GM12878 (cell line): ENCODE measurements at regions not wholly inside any gene's neighbourhood (a gene's known extent, or its start where the extent isn't known, plus 50 kb on each side); places are given as distances from the start of the nearest gene placed in this dataset.

ENCODE experiments used
- ATAC-seq: fragments of 200-7000 bp; cut with Tn5 transposase; 3 replicates; pipeline ENCODE4 v1.9.1; 2020; ENCODE audit warnings: mild to moderate bottlenecking, moderate library complexity
- BruUV-seq: library from RNA; stranded (reverse); fragments of 400-500 nt; replicated peaks from 2 replicates; lab custom pipeline; 2021; lab: Mats Ljungman, UMichigan
- CTCF ChIA-PET: fragments of 300-600 bp; sonication (Branson Sonifier 250); formaldehyde crosslinking; extraction: SDS; loops from one replicate; lab custom pipeline; 2021; ENCODE audit warnings: inconsistent platforms; lab: Yijun Ruan, JAX
- POLR2A ChIA-PET: fragments of 350-600 bp; formaldehyde crosslinking; extraction: SDS; loops from one replicate; lab custom pipeline; 2021; ENCODE audit warnings: inconsistent platforms; lab: Charles Lee
- RAD21 ChIA-PET: fragments of 300-600 bp; sonication (Branson Sonifier 250); formaldehyde crosslinking; loops from one replicate; lab custom pipeline; 2023; ENCODE audit warnings: antibody characterized with exemption; ENCODE audit not compliant: unreplicated experiment; lab: Charles Lee
- SMC1A ChIA-PET: fragments of 300-600 bp; sonication (Branson Sonifier 250); formaldehyde crosslinking; loops from one replicate; lab custom pipeline; 2023; ENCODE audit not compliant: unreplicated experiment, uncharacterized antibody; lab: Charles Lee
- DNase-seq: peaks from one replicate; pipeline ENCODE4 v3.0.0-alpha.2; 2011; ENCODE audit warnings: low read depth, low spot score
- FAIRE-seq: peaks from 3 replicates; lab custom pipeline; 2011; peaks lifted over from hg19 to GRCh38; lab: Jason Lieb, UNC
- H2AFZ ChIP-seq: 2 replicates; pipeline ENCODE4 v1.6.0; 2011; ENCODE audit warnings: low read depth, low read length, control low read depth; ENCODE audit not compliant: control insufficient read depth
- H3K27ac ChIP-seq: 2 replicates; pipeline ENCODE4 v1.5.1; 2011; ENCODE audit warnings: control low read depth; ENCODE audit not compliant: control insufficient read depth, insufficient read depth
- H3K27me3 ChIP-seq, 2 experiments: replicated peaks in 1 of 2; 2 replicates each; pipeline versions ENCODE4 v1.6.0 to v1.6.1; 2011; ENCODE audit warnings: low read length in 1 of 2; ENCODE audit not compliant: control insufficient read depth in 2 of 2, insufficient read depth in 2 of 2
- H3K36me3 ChIP-seq, 2 experiments: 2 replicates each; pipeline ENCODE4 v1.5.1; 2011; ENCODE audit warnings: low read length in 1 of 2; ENCODE audit not compliant: control insufficient read depth in 2 of 2, insufficient read depth in 2 of 2
- H3K4me1 ChIP-seq: 2 replicates; pipeline ENCODE4 v1.6.1; 2011; ENCODE audit warnings: mild to moderate bottlenecking, low read length, moderate library complexity, mixed read lengths; ENCODE audit not compliant: control insufficient read depth, insufficient read depth
- H3K4me2 ChIP-seq: 2 replicates; pipeline ENCODE4 v1.6.0; 2011; ENCODE audit warnings: control low read depth; ENCODE audit not compliant: control insufficient read depth, insufficient read depth
- H3K4me3 ChIP-seq: fragments of 200-600 bp; sonication (generic); 2 replicates; pipeline ENCODE4 v1.5.1; 2016
- H3K79me2 ChIP-seq: 2 replicates; pipeline ENCODE4 v1.6.0; 2011; ENCODE audit warnings: low read length; ENCODE audit not compliant: control insufficient read depth, insufficient read depth
- H3K9ac ChIP-seq: 2 replicates; pipeline ENCODE4 v1.8.0; 2011; ENCODE audit warnings: low read length, control low read depth, mixed read lengths; ENCODE audit not compliant: control insufficient read depth, insufficient read depth
- H3K9me3 ChIP-seq: replicated peaks from 3 replicates; pipeline ENCODE4 v1.5.1; 2011; ENCODE audit warnings: mild to moderate bottlenecking, low read length; ENCODE audit not compliant: control insufficient read depth, insufficient read depth
- H4K20me1 ChIP-seq: 2 replicates; pipeline ENCODE4 v1.6.0; 2011; ENCODE audit not compliant: control insufficient read depth, insufficient read depth
- ASH2L ChIP-seq: fragments of 300-600, 200-600 bp; sonication (generic); IDR thresholded peaks from 2 replicates; pipeline ENCODE4 v1.6.1; 2017; ENCODE audit warnings: low read depth, mild to moderate bottlenecking, borderline replicate concordance
- CBX3 ChIP-seq: fragments of 200-600 bp; sonication (generic); IDR thresholded peaks from 2 replicates; pipeline ENCODE4 v1.6.1; 2016; ENCODE audit warnings: low read depth, borderline replicate concordance
- GABPA ChIP-seq: IDR thresholded peaks from 2 replicates; pipeline ENCODE4 v1.6.1; 2014; ENCODE audit warnings: antibody characterized with exemption, low read depth, mild to moderate bottlenecking, inconsistent platforms
- IKZF2 ChIP-seq, 2 experiments: fragments of 450-650 bp; IDR thresholded peaks; 2 replicates each; pipeline ENCODE4 v1.6.1; 2017; ENCODE audit warnings: mild to moderate bottlenecking in 2 of 2, moderate library complexity in 2 of 2
- KLF5 ChIP-seq: fragments of 450-650 bp; IDR thresholded peaks from 2 replicates; pipeline ENCODE4 v1.6.1; 2014; ENCODE audit warnings: mild to moderate bottlenecking; ENCODE audit not compliant: partially characterized antibody
- MYB ChIP-seq: fragments of 150-350 bp; IDR thresholded peaks from 2 replicates; pipeline ENCODE4 v1.6.1; 2014; ENCODE audit warnings: mild to moderate bottlenecking, low read depth, low read length, borderline replicate concordance
- PBX3 ChIP-seq: IDR thresholded peaks from 2 replicates; pipeline ENCODE4 v1.6.1; 2011; ENCODE audit warnings: mild to moderate bottlenecking, low read depth, low read length, moderate library complexity; ENCODE audit not compliant: insufficient replicate concordance
- STAT1 ChIP-seq: fragments of 450-650 bp; conservative IDR thresholded peaks from 2 replicates; pipeline ENCODE4 v1.6.1; 2014; ENCODE audit warnings: antibody characterized with exemption, mild to moderate bottlenecking
- SUZ12 ChIP-seq: fragments of 200-600 bp; sonication (generic); IDR thresholded peaks from one replicate; pipeline ENCODE4 v1.6.1; 2018; ENCODE audit warnings: antibody characterized with exemption, mild to moderate bottlenecking; ENCODE audit not compliant: unreplicated experiment
- ZNF592 ChIP-seq: fragments of 450-650 bp; IDR thresholded peaks from 2 replicates; pipeline ENCODE4 v1.6.1; 2017; ENCODE audit warnings: mild to moderate bottlenecking, moderate library complexity
- ZSCAN29 ChIP-seq: fragments of 450-650 bp; IDR thresholded peaks from 2 replicates; pipeline ENCODE4 v1.6.1; 2017; ENCODE audit warnings: mild to moderate bottlenecking, moderate library complexity
- whole genome bisulfite sequencing: methylation state at CpG from one replicate; pipeline ENCODE4 v1.1.6; 2016; ENCODE audit warnings: low lambda C conversion rate; ENCODE audit not compliant: insufficient replicate concordance, insufficient coverage; ENCODE audit errors: missing lambda C conversion rate; 5-methylcytosine and 5-hydroxymethylcytosine counted together
- in situ Hi-C: fragments of 300-500 bp; cut with MboI; formaldehyde crosslinking; loops from 9 replicates; pipeline ENCODE4 v1.14.3; 2018; ENCODE audit warnings: mixed read lengths
- intact Hi-C: fragments of 100-400 bp; cut with micrococcal nuclease; formaldehyde crosslinking; loops from one replicate; pipeline ENCODE4 v1.14.2; 2022; ENCODE audit not compliant: unreplicated experiment
- TF ChIP-seq, protein P1 (sequence below): fragments of 450-650 bp; formaldehyde crosslinking; IDR thresholded peaks from 2 replicates; pipeline ENCODE4 v1.4.0; 2022; ENCODE audit warnings: mild to moderate bottlenecking, moderate library complexity
- TF ChIP-seq, protein P2 (sequence below): fragments of 450-650 bp; formaldehyde crosslinking; IDR thresholded peaks from 2 replicates; pipeline ENCODE4 v1.5.0; 2022; ENCODE audit warnings: mild to moderate bottlenecking, missing genetic modification characterization

DNA sequence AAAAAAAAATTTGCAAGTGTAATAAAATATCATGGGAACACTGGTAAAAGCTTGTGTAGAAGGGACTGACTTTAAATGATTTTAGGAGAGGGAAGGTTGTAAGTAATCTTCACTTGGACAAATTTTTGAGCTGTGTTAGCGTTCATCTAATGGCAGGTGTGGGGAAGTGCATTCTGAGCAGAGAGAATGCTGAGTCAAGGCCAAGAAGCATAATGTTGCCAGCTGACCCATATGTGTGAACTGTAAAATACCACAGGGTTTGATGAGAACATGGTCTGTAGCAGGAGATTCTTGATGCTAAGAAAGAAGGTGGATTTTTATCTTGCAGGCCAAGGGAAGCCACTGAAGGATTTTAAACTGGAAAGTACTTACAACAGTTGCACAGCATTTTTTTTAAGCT, 98.2 kb upstream of the ZNF32 start:
- H3K9ac ChIP-seq = no peak overlapping the region
- ATAC-seq (no peak), FAIRE-seq (no peak), DNase-seq (no peak)
- intact Hi-C loops = no loop called here
- no peak overlapping the region for H3K4me2 ChIP-seq
- no peaks in the 10 kb centered on the region; a peak in 1 of 4 replicates for H3K27me3 ChIP-seq
- no peak overlapping the region for H3K27ac ChIP-seq
- H3K9me3 ChIP-seq = no peaks in the 10 kb centered on the region; the same call in 2 of the 3 replicates
- H3K4me3 ChIP-seq = no peak overlapping the region
- H4K20me1 ChIP-seq = no peaks in the 10 kb centered on the region
- BruUV-seq = no TSS peak
- H3K36me3 ChIP-seq = no peaks in the 10 kb centered on the region
- WGBS = 0% methylated on average over 1 of the region's 1 CpG
- ChIA-PET RAD21 (no interaction called here), POLR2A (no interaction called here), CTCF (no interaction called here), SMC1A (interaction anchor here (0.7 kb wide), 1 partner anchor 182 kb away, joined by 4 read pairs; no protein-coding TSS in a partner anchor)
- H3K4me1 ChIP-seq = no peaks in the 10 kb centered on the region
- in situ Hi-C loops = no loop called here
- H2AFZ ChIP-seq = no peak overlapping the region
- H3K79me2 ChIP-seq = no peaks in the 10 kb centered on the region
- TF ChIP-seq PBX3 (no peak), ZNF592 (no peak), CBX3 (no peak), IKZF2 (IDR thresholded peaks at IDR 0.05) (no peak), MYB (no peak), SUZ12 (no peak), ASH2L (no peak), KLF5 (no peak), STAT1 (no peak), GABPA (no peak), ZSCAN29 (no peak)
- TF ChIP-seq, protein P1, sequence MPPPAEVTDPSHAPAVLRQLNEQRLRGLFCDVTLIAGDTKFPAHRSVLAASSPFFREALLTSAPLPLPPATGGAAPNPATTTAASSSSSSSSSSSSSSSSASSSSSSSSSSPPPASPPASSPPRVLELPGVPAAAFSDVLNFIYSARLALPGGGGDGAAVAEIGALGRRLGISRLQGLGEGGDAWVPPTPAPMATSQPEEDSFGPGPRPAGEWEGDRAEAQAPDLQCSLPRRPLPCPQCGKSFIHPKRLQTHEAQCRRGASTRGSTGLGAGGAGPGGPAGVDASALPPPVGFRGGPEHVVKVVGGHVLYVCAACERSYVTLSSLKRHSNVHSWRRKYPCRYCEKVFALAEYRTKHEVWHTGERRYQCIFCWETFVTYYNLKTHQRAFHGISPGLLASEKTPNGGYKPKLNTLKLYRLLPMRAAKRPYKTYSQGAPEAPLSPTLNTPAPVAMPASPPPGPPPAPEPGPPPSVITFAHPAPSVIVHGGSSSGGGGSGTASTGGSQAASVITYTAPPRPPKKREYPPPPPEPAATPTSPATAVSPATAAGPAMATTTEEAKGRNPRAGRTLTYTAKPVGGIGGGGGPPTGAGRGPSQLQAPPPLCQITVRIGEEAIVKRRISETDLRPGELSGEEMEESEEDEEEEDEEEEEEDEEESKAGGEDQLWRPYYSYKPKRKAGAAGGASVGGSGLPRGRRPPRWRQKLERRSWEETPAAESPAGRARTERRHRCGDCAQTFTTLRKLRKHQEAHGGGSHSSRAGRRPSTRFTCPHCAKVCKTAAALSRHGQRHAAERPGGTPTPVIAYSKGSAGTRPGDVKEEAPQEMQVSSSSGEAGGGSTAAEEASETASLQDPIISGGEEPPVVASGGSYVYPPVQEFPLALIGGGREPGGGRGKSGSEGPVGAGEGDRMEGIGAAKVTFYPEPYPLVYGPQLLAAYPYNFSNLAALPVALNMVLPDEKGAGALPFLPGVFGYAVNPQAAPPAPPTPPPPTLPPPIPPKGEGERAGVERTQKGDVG (CRISPR knock-in tag) = no peak
- TF ChIP-seq, protein P2, sequence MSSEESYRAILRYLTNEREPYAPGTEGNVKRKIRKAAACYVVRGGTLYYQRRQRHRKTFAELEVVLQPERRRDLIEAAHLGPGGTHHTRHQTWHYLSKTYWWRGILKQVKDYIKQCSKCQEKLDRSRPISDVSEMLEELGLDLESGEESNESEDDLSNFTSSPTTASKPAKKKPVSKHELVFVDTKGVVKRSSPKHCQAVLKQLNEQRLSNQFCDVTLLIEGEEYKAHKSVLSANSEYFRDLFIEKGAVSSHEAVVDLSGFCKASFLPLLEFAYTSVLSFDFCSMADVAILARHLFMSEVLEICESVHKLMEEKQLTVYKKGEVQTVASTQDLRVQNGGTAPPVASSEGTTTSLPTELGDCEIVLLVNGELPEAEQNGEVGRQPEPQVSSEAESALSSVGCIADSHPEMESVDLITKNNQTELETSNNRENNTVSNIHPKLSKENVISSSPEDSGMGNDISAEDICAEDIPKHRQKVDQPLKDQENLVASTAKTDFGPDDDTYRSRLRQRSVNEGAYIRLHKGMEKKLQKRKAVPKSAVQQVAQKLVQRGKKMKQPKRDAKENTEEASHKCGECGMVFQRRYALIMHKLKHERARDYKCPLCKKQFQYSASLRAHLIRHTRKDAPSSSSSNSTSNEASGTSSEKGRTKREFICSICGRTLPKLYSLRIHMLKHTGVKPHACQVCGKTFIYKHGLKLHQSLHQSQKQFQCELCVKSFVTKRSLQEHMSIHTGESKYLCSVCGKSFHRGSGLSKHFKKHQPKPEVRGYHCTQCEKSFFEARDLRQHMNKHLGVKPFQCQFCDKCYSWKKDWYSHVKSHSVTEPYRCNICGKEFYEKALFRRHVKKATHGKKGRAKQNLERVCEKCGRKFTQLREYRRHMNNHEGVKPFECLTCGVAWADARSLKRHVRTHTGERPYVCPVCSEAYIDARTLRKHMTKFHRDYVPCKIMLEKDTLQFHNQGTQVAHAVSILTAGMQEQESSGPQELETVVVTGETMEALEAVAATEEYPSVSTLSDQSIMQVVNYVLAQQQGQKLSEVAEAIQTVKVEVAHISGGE (CRISPR knock-in tag) = no peak
